Activated CD4-positive, alpha-beta T cell treated with anti-CD3 and anti-CD28 coated beads, Interleukin-2, amount 50 U/mL, for 48 hours (primary cell): ENCODE measurements at regions not wholly inside any gene's neighbourhood (a gene's known extent, or its start where the extent isn't known, plus 50 kb on each side); places are given as distances from the start of the nearest gene placed in this dataset.
"Not testable (repeated sequence)": the region's sequence is repeated elsewhere in the genome, so short reads cannot be mapped to it uniquely, and the experiment has no call there.

ENCODE experiments used
- DNase-seq, 2 experiments: peaks; one replicate each; pipeline ENCODE4 v3.0.0-alpha.2; 2020

DNA sequence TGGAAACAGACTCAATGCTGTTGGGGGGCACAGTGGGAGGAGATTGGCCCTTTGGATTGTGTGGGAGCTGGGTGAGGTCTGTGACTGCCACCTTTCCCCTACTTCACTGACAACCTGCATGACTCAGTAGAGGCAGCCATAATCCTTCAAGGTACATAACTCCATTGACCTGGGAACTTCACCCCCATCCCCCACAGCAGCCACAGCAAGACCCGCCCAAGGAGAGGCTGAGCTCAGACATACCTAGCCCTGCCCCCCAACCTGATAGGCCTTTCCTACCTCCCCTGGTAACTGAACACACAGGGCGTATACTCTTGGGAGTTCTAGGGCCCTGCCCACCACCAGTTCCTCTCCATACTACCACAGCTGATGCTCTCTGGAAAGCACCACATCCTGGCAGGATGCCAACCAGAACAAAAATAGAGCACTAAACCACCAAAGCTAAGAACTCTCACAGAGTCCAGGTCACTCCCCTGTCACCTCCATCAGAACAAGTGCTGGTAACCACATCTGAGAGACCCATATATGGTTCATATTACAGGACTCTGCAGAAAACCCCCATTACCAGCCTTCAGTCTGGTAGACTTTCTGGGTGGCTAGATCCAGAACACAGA lies 703.9 kb downstream of the FSCB start:
- no peak for DNase-seq

GRCh38 chr14:43795600-43796228 lies 711.4 kb downstream of the FSCB start:
- no peak for DNase-seq

- DNase-seq: no peak
These were observed 713.5 kb downstream of the FSCB start for GRCh38 chr14:43793579-43793978.

GRCh38 chr14:43792980-43793379 lies 714.1 kb downstream of the FSCB start:
- DNase-seq: no peak

DNA sequence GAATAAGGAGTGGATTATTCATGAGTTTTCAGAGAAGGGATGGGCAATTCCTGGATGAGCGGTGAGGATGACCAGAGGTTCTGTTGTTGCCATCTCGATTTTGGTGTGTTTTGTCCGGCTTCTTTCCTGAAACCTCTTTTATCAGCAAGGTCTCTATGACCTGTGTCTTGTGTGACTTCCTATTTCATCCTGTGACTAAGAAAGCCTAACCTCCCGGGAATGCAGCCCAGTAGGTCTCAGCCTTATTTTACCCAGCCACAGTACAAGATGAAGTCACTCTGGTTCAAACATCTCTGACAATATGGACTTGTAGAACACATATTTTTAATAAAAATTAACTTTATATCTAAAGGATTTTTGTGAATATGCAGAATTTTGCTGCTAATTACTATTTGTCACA lies 716.4 kb downstream of the FSCB start:
- no peak for DNase-seq

- no peak for DNase-seq
These were observed 717.6 kb downstream of the FSCB start for GRCh38 chr14:43789458-43789857.

DNA sequence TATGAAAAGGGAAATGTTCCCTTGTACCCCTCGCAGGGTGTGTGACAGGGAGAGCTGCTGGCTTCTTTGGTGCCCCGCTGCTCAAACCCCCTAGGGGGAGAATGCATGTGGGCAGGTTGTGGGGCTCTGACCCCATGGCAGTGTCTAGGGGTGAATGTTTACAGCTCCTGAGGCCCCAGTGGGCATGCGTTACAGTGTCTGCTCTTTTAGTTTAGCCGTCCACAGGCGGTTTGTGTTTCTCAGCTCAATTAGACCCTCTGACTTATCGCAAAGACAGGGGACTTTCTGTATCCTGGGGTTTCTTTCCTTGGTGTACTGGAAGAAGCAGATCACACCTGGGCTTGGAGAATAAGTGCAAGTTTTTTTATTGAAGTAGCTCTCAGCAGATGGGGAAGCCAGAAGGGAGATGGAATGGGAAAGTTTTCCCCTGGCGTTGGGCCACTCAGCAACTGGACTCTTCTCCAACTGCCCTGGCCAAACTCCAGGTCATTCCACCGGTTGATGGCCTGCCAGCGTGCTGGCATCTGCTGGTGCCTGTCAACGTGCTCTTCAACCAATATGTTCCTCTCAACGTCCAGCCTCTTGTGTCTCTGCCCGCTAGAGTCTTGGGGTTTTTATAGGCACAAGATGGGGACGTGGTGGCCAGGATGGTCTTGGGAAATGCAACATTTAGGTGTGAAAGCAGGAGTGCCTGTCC lies 720.9 kb downstream of the FSCB start:
- DNase-seq: no peak

- DNase-seq: not testable (repeated sequence)
These were observed 722.7 kb downstream of the FSCB start for GRCh38 chr14:43784432-43784831.

DNA sequence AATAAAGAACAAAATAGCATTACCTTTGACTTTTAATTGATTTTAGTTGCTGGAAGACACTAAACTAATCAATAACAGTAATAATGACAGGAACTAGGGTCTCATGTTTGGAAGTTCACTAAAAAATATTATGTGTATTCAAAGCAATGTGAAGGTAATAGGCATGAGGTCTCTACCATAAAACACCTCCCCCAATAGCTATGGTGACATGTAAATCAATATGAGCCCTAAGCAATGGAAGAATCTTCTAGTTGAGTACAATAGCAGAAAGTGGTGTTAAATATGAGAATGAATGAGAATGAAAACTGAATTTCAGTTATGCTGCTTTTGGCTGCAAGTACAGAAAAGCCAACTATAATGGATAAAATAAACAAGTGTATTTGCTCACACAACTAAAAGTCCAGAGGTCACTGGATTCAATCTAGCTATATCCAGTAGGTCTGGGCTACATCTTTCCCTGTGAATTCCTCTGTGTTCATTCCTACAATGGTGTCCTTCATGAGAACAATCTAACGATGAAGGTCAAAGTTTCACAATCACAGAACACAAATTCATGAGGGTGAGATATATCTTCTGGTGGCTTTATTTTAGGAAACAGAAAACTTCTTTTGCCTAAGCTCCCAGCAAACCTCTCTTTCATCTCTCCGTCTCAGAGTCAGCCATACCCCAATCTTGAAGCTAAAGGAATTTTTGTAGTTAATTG lies 728.0 kb downstream of the FSCB start:
- no peak for DNase-seq

DNA sequence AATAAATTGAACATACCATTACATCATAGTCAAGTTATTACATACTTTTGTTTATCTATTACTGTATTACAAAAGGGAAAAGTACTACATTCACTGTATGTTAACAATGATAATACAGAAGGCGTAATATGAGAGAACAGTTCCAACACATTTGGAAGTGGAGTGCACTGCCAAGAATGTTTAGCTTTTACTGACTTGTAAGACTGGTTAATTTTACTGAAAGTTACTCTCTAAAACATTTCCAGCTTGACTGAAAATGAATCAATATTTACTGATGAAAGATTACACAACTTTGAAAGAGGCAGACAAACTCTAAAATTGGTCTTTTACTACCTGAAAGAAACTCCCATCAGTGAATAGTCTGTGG lies 728.5 kb downstream of the FSCB start:
- DNase-seq: no peak

GRCh38 chr14:43765474-43765873 lies 741.6 kb downstream of the FSCB start:
- no peak for DNase-seq

GRCh38 chr14:43764433-43764832 lies 742.6 kb downstream of the FSCB start:
- DNase-seq: no peak

DNA sequence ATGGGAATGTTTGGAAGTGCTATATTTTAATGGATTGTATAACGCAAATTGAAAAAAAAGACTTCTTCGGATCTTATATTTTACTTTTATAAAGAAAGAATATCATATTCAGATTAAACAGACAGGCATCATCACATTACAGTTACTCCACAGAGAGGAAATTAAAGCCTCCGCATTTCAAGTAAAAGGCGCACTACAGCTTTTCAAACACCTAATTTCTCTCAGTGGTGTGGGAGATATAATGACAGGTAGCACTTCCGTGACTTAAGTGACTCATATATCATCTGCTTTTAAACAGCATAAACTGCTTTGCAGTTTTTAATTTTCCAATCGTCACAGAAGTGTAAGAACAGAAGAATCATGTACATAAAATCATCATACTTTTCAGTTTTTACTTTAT lies 751.4 kb downstream of the FSCB start:
- no peak for DNase-seq

- no peak for DNase-seq
These were observed 752.2 kb downstream of the FSCB start for GRCh38 chr14:43754838-43755237.

DNA sequence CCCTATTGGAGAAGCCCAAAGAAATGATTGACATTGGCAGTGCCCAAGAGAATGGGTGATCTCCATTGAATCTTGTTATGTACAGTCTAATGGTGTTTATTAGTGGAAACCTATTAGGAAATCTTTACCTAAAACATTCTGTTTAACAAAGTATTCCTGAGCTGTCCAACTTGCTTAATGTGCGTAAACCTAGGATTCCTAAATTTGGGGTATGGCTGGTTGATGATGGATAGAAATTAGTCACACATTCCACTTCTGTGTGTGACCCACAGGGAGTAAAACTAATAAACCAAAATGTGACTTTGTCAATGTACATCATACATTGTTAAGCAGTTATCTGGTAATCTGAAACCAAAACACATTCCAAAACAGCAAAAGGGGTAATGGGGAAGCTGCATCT lies 761.3 kb downstream of the FSCB start:
- no peak for DNase-seq

GRCh38 chr14:43735932-43736331 lies 771.2 kb downstream of the FSCB start:
- DNase-seq: no peak

- DNase-seq: no peak
These were observed 777.9 kb downstream of the FSCB start for GRCh38 chr14:43729143-43729542.

DNA sequence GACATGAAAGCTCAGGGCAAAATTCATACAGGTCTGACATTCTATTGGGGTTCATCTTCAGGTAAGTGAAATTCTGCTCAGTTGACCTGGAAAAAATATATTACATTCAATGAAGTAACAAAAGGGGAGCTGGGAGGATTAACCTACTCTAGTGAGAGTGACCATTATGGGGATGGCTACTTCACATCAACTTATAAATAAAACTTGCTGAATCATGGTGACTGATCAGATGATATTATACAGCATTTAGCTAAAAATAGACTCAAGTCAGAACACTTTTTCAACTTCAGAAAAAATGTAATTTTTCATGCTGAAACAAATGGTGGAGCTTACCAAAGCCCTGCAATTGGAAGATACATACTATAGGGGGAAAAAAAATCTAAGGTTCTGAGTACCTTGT lies 800.2 kb downstream of the FSCB start:
- DNase-seq: no peak

- DNase-seq: not testable (repeated sequence)
These were observed 808.4 kb downstream of the FSCB start for GRCh38 chr14:43698561-43699284.

GRCh38 chr14:43697003-43697402 lies 810.1 kb downstream of the FSCB start:
- DNase-seq: no peak

GRCh38 chr14:43692706-43693105 lies 814.4 kb downstream of the FSCB start:
- DNase-seq: no peak

GRCh38 chr14:43687921-43688320 lies 819.2 kb downstream of the FSCB start:
- DNase-seq: no peak

- DNase-seq: no peak
These were observed 829.5 kb downstream of the FSCB start for GRCh38 chr14:43677581-43677980.
